ENCODE measurements at regions not wholly inside any gene's neighbourhood (a gene's known extent, or its start where the extent isn't known, plus 50 kb on each side); places are given as distances from the start of the nearest gene placed in this dataset.

DNA sequence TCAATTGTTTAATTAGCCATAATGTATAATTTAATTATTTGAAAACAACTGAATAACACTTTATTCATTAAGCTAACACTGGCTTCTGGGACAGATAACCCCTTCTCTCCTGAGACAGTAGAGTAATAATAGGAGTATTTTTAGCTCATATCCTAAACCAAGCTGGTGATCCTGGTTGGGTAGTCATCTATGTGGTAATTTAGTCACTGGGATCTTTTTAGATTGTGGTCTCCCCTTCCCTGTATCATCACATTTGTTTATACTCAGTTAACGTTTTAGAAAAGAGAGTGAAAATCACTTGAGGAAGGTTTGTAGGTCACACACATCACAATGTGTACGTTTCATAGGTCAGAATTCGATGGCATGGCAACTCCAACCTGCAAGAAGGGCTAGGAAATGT is 1356.6 kb upstream of the ADGRL2 start:
- H3K4me3 ChIP-seq (replicated peaks; ENCODE audit: low read depth, low read length): no peak overlapping the region
- DNase-seq (ENCODE audit: extremely low read depth, low read depth): no peak
- TF ChIP-seq, protein P1, sequence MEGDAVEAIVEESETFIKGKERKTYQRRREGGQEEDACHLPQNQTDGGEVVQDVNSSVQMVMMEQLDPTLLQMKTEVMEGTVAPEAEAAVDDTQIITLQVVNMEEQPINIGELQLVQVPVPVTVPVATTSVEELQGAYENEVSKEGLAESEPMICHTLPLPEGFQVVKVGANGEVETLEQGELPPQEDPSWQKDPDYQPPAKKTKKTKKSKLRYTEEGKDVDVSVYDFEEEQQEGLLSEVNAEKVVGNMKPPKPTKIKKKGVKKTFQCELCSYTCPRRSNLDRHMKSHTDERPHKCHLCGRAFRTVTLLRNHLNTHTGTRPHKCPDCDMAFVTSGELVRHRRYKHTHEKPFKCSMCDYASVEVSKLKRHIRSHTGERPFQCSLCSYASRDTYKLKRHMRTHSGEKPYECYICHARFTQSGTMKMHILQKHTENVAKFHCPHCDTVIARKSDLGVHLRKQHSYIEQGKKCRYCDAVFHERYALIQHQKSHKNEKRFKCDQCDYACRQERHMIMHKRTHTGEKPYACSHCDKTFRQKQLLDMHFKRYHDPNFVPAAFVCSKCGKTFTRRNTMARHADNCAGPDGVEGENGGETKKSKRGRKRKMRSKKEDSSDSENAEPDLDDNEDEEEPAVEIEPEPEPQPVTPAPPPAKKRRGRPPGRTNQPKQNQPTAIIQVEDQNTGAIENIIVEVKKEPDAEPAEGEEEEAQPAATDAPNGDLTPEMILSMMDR (IDR thresholded peaks at IDR 0.05; ENCODE audit: low read depth, low read length, missing control alignments): no peak

DNA sequence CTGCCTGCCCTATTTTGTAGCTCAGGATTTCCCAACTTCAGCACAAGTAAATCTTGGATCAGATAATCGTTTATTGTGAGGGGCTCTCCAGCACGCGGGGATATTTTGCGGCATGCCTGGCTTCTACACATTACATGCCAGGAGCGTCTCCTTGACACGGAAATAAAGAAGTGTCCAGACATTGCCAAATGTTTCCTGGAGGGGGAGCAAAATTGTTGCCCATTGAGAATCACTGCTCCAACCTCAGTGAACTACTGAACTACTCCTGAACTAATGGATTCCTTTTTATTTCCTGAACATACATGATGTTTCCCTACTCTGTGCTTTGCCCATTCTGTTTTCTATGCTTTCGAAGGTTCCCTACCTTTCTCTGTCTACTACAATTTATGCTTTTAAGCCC is 1359.1 kb upstream of the ADGRL2 start:
- TF ChIP-seq, protein P1 (IDR thresholded peaks at IDR 0.05; ENCODE audit: low read depth, low read length, missing control alignments): no peak
- no peak for DNase-seq (ENCODE audit: extremely low read depth, low read depth)
- H3K4me3 ChIP-seq (replicated peaks; ENCODE audit: low read depth, low read length): no peak overlapping the region

DNA sequence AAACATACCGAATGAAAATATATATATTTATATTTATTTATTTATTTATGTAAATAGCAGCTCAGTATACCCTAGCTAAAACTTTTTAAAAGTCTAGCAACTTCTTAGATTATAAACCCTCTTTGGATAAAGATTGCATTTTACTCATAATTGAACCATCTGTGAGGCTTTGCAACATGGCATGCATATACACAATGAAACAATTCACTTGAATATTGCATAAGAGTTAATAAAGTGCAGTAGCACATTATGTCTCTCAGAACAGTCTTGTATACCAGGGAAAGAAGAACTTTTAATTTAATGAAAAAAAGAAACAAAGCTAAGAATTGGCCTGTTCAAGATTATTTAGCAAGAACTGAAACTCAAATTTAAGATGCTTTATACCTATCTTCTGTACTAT is 1363.9 kb upstream of the ADGRL2 start:
- no peak overlapping the region for H3K4me3 ChIP-seq (replicated peaks; ENCODE audit: low read depth, low read length)
- TF ChIP-seq, protein P1 (IDR thresholded peaks at IDR 0.05; ENCODE audit: low read depth, low read length, missing control alignments): no peak
- no peak for DNase-seq (ENCODE audit: extremely low read depth, low read depth)

DNA sequence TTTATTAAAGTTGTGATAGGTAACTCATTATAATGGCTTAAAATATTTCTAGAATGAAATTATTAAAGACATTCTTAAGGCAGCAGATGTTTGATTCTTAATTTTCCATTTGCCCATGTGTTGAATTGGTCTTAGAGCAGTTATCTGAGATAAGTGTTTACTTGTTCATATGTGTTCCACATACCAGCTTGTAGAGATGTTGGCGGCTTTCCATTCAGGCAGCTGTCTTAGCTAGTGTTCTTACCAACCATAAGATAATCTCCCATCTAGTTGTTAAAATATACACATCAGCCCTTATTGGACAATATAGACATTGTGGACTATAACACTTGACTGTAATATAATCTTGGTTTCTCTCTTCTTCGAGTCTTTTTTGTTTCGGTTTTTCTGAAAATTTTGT is 1372.9 kb upstream of the ADGRL2 start:
- no peak overlapping the region for H3K4me3 ChIP-seq (replicated peaks; ENCODE audit: low read depth, low read length)
- DNase-seq (ENCODE audit: extremely low read depth, low read depth): no peak
- TF ChIP-seq, protein P1 (IDR thresholded peaks at IDR 0.05; ENCODE audit: low read depth, low read length, missing control alignments): no peak

DNA sequence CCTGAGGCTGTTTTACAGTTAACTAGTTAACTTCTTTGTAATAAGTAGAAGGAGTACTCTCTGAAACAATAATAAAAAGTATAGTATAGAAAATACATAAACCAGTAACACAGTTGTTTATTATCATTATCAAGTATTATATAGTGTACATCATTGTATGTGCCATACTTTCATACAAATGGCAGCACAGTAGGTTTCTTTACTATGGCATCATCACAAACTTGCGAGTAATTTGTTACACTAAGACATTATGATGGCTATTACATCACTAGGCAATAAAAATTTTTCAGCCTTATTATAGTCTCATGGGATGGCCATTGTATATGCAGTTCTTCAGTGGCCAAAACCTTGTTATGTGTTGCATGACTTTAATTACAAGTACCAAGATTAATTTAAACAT is 1376.5 kb upstream of the ADGRL2 start:
- no peak for DNase-seq (ENCODE audit: extremely low read depth, low read depth)
- no peak overlapping the region for H3K4me3 ChIP-seq (replicated peaks; ENCODE audit: low read depth, low read length)
- TF ChIP-seq, protein P1 (IDR thresholded peaks at IDR 0.05; ENCODE audit: low read depth, low read length, missing control alignments): no peak

DNA sequence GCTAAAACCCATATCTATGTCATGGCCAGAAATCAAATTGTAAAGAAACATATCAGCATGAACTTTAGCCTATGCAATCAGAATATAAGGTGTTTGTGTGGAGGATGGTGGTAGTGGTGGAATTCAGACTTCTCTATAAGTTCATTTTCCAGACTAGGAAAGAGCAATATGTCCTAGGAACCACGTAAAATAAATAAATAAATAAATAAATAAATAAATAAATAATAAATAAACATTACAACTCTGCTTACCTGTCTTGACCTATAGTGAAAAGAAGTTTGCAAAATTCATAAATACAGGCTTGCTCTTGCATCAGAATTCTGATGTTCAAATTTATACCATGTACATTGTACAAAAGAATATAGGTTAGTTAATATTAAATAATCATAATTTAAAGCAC is 1382.6 kb upstream of the ADGRL2 start:
- H3K4me3 ChIP-seq (replicated peaks; ENCODE audit: low read depth, low read length): no peak overlapping the region
- TF ChIP-seq, protein P1 (IDR thresholded peaks at IDR 0.05; ENCODE audit: low read depth, low read length, missing control alignments): no peak
- no peak for DNase-seq (ENCODE audit: extremely low read depth, low read depth)

DNA sequence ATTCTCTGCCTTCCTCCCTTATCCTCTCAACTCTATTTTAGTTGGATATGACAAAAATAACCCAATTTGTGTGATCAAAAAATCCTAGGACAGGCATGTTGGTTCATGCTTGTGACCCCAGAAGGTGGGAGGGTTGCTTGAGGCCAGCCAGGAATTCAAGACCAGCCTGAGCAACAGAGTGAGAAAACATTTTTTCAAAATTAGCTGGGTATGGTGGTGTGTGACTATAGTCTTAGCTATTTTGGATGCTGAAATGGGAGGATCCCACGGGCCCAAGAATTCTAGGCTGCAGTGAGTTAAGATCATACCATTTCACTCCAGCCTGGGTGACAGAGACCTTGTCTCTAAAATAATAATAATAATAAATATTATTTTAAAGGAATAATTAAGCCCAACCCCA is 1383.1 kb upstream of the ADGRL2 start:
- H3K4me3 ChIP-seq (replicated peaks; ENCODE audit: low read depth, low read length): no peak overlapping the region
- TF ChIP-seq, protein P1 (IDR thresholded peaks at IDR 0.05; ENCODE audit: low read depth, low read length, missing control alignments): no peak
- no peak for DNase-seq (ENCODE audit: extremely low read depth, low read depth)
